Lower leg skin (tissue), 3 donors: ENCODE measurements at regions not wholly inside any gene's neighbourhood (a gene's known extent, or its start where the extent isn't known, plus 50 kb on each side); places are given as distances from the start of the nearest gene placed in this dataset.

Experiments used
- POLR2A ChIP-seq, 2 donors: fragments of 450-650 bp; IDR thresholded peaks; one replicate each; pipeline ENCODE4 v1.6.1; 2016 to 2017; ENCODE audit warnings: antibody characterized with exemption in 2 of 2, mild to moderate bottlenecking in 1 of 2, moderate library complexity in 1 of 2
- TF ChIP-seq, protein P1 (sequence below), 3 donors: fragments of 450-650 bp; IDR thresholded peaks; one replicate each; pipeline ENCODE4 v1.5.1; 2016; ENCODE audit warnings: antibody characterized with exemption in 3 of 3, mild to moderate bottlenecking in 3 of 3, moderate library complexity in 2 of 3

DNA sequence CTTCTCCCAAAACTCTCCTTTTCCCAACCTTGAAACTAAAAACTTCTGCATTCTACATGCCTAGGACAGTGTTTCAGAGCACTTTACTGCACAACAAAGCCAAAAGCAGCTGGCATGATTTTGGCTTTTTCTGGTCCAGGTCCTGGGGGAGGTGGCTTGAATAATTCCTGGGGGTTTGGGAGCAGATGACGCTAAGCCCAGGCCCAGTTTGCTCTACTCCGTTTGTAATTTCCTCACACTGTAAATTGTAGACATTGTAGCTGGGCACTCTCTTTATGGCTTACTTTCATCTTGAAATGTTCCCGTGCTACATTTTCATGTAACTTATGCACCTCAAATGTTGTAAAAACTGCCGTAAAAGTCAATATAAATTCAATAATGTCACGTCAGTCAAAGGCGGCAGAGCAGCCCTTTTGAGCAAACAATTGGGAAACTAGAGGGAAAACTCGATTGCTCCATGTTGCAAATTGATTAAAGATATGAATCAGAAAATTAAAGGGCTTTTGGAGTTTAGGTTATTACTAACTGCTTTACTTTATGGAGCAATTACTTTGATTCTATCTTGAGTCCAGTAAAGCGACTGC lies 373.2 kb upstream of the SLC14A2 start:
- no peak for TF ChIP-seq POLR2A (IDR thresholded peaks at IDR 0.05)
- TF ChIP-seq, protein P1, sequence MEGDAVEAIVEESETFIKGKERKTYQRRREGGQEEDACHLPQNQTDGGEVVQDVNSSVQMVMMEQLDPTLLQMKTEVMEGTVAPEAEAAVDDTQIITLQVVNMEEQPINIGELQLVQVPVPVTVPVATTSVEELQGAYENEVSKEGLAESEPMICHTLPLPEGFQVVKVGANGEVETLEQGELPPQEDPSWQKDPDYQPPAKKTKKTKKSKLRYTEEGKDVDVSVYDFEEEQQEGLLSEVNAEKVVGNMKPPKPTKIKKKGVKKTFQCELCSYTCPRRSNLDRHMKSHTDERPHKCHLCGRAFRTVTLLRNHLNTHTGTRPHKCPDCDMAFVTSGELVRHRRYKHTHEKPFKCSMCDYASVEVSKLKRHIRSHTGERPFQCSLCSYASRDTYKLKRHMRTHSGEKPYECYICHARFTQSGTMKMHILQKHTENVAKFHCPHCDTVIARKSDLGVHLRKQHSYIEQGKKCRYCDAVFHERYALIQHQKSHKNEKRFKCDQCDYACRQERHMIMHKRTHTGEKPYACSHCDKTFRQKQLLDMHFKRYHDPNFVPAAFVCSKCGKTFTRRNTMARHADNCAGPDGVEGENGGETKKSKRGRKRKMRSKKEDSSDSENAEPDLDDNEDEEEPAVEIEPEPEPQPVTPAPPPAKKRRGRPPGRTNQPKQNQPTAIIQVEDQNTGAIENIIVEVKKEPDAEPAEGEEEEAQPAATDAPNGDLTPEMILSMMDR (IDR thresholded peaks at IDR 0.05): no peak
